ENCODE measurements at regions not wholly inside any gene's neighbourhood (a gene's known extent, or its start where the extent isn't known, plus 50 kb on each side); places are given as distances from the start of the nearest gene placed in this dataset.

GRCh38 chr2:240353086-240353798 lies 82.2 kb upstream of the GPC1 start:
- DNase-seq (ENCODE audit: extremely low read depth in 1 of 2, low read depth in 1 of 2) = no peak

GRCh38 chr2:240353944-240354343 lies 81.5 kb upstream of the GPC1 start:
- DNase-seq (ENCODE audit: extremely low read depth in 1 of 2, low read depth in 1 of 2) = no peak

- no peak for DNase-seq (ENCODE audit: extremely low read depth in 1 of 2, low read depth in 1 of 2)
Measured at GRCh38 chr2:240355001-240355891, 80.2 kb upstream of the GPC1 start.

GRCh38 chr2:240355962-240356361 lies 79.5 kb upstream of the GPC1 start:
- no peak for DNase-seq (ENCODE audit: extremely low read depth in 1 of 2, low read depth in 1 of 2)

GRCh38 chr2:240356700-240357640 lies 78.5 kb upstream of the GPC1 start:
- no peak for DNase-seq (ENCODE audit: extremely low read depth in 1 of 2, low read depth in 1 of 2)

- no peak for DNase-seq (ENCODE audit: extremely low read depth in 1 of 2, low read depth in 1 of 2)
Measured at GRCh38 chr2:240357641-240358012, 77.8 kb upstream of the GPC1 start.

- DNase-seq (ENCODE audit: extremely low read depth in 1 of 2, low read depth in 1 of 2) = no peak
Measured at GRCh38 chr2:240358080-240358479, 77.4 kb upstream of the GPC1 start.

GRCh38 chr2:240358821-240359397 lies 76.6 kb upstream of the GPC1 start:
- DNase-seq (ENCODE audit: extremely low read depth in 1 of 2, low read depth in 1 of 2) = no peak

GRCh38 chr2:240359695-240360094 lies 75.8 kb upstream of the GPC1 start:
- no peak for DNase-seq (ENCODE audit: extremely low read depth in 1 of 2, low read depth in 1 of 2)

GRCh38 chr2:240360645-240361475 lies 74.6 kb upstream of the GPC1 start:
- DNase-seq (ENCODE audit: extremely low read depth in 1 of 2, low read depth in 1 of 2) = no peak

- DNase-seq (ENCODE audit: extremely low read depth in 1 of 2, low read depth in 1 of 2) = no peak
Measured at GRCh38 chr2:240362216-240362755, 73.2 kb upstream of the GPC1 start.

GRCh38 chr2:240362826-240363745 lies 72.4 kb upstream of the GPC1 start:
- DNase-seq (ENCODE audit: extremely low read depth in 1 of 2, low read depth in 1 of 2) = no peak

GRCh38 chr2:240363746-240364581 lies 71.5 kb upstream of the GPC1 start:
- no peak for DNase-seq (ENCODE audit: extremely low read depth in 1 of 2, low read depth in 1 of 2)

GRCh38 chr2:240364582-240364960 lies 70.9 kb upstream of the GPC1 start:
- DNase-seq (ENCODE audit: extremely low read depth in 1 of 2, low read depth in 1 of 2) = no peak

- DNase-seq (ENCODE audit: extremely low read depth in 1 of 2, low read depth in 1 of 2) = no peak
Measured at GRCh38 chr2:240364961-240365775, 70.3 kb upstream of the GPC1 start.

- DNase-seq (ENCODE audit: extremely low read depth in 1 of 2, low read depth in 1 of 2) = no peak
Measured at GRCh38 chr2:240365971-240366471, 69.4 kb upstream of the GPC1 start.

- DNase-seq (ENCODE audit: extremely low read depth in 1 of 2, low read depth in 1 of 2) = no peak
Measured at GRCh38 chr2:240366901-240367300, 68.6 kb upstream of the GPC1 start.

Measured in activated CD8-positive, alpha-beta memory T cell treated with anti-CD3 and anti-CD28 coated beads for 1 hour (primary cell).